Renal pelvis (tissue), 1 donor: ENCODE measurements at regions not wholly inside any gene's neighbourhood (a gene's known extent, or its start where the extent isn't known, plus 50 kb on each side); places are given as distances from the start of the nearest gene placed in this dataset.

Experiments used
- DNase-seq: peaks from one replicate; pipeline ENCODE4 v3.0.0-alpha.2; 2013

GRCh38 chr10:56605051-56605450 lies 244.0 kb upstream of the ZWINT start:
- DNase-seq = no peak

- no peak for DNase-seq
Observed at GRCh38 chr10:56604624-56605023, 243.6 kb upstream of the ZWINT start.

GRCh38 chr10:56599201-56599600 lies 238.1 kb upstream of the ZWINT start:
- DNase-seq = no peak

- DNase-seq = no peak
Observed at GRCh38 chr10:56596257-56596656, 235.2 kb upstream of the ZWINT start.

- DNase-seq = no peak
Observed at GRCh38 chr10:56593120-56593519, 232.1 kb upstream of the ZWINT start.

- DNase-seq = no peak
Observed at GRCh38 chr10:56586461-56586891, 225.4 kb upstream of the ZWINT start.

- DNase-seq = no peak
Observed at GRCh38 chr10:56585447-56586171, 224.6 kb upstream of the ZWINT start.

GRCh38 chr10:56583316-56583715 lies 222.3 kb upstream of the ZWINT start:
- DNase-seq = no peak

- no peak for DNase-seq
Observed at GRCh38 chr10:56567580-56567979, 206.5 kb upstream of the ZWINT start.

GRCh38 chr10:56561336-56561735 lies 200.3 kb upstream of the ZWINT start:
- no peak for DNase-seq

- DNase-seq = no peak
Observed at GRCh38 chr10:56551037-56551436, 190.0 kb upstream of the ZWINT start.

GRCh38 chr10:56547163-56547562 lies 186.1 kb upstream of the ZWINT start:
- DNase-seq = no peak

- no peak for DNase-seq
Observed at GRCh38 chr10:56537984-56538383, 176.9 kb upstream of the ZWINT start.

GRCh38 chr10:56522166-56522565 lies 161.1 kb upstream of the ZWINT start:
- no peak for DNase-seq

- DNase-seq = no peak
Observed at GRCh38 chr10:56508562-56508961, 147.5 kb upstream of the ZWINT start.

GRCh38 chr10:56507033-56507432 lies 146.0 kb upstream of the ZWINT start:
- DNase-seq = no peak

GRCh38 chr10:56505555-56505954 lies 144.5 kb upstream of the ZWINT start:
- DNase-seq = no peak

GRCh38 chr10:56496186-56496486 lies 135.1 kb upstream of the ZWINT start:
- DNase-seq = no peak

- DNase-seq = no peak
Observed at GRCh38 chr10:56487746-56488145, 126.7 kb upstream of the ZWINT start.

GRCh38 chr10:56481521-56482091 lies 120.5 kb upstream of the ZWINT start:
- no peak for DNase-seq

- no peak for DNase-seq
Observed at GRCh38 chr10:56472978-56473377, 111.9 kb upstream of the ZWINT start.

- DNase-seq = no peak
Observed at GRCh38 chr10:56470701-56471100, 109.6 kb upstream of the ZWINT start.

- DNase-seq = no peak
Observed at GRCh38 chr10:56469482-56469881, 108.4 kb upstream of the ZWINT start.

GRCh38 chr10:56466005-56466404 lies 104.9 kb upstream of the ZWINT start:
- DNase-seq = no peak
